Activated CD4-positive, CD25-positive, alpha-beta regulatory T cell treated with anti-CD3 and anti-CD28 coated beads, Interleukin-2, amount 50 U/mL, for 16 hours (primary cell): ENCODE measurements at regions not wholly inside any gene's neighbourhood (a gene's known extent, or its start where the extent isn't known, plus 50 kb on each side); places are given as distances from the start of the nearest gene placed in this dataset.
"Not testable (repeated sequence)": the region's sequence is repeated elsewhere in the genome, so short reads cannot be mapped to it uniquely, and the experiment has no call there.

Experiments
- DNase-seq: peaks from one replicate; pipeline ENCODE4 v3.0.0-alpha.2; 2020; ENCODE audit warnings: low read depth, low spot score

DNA sequence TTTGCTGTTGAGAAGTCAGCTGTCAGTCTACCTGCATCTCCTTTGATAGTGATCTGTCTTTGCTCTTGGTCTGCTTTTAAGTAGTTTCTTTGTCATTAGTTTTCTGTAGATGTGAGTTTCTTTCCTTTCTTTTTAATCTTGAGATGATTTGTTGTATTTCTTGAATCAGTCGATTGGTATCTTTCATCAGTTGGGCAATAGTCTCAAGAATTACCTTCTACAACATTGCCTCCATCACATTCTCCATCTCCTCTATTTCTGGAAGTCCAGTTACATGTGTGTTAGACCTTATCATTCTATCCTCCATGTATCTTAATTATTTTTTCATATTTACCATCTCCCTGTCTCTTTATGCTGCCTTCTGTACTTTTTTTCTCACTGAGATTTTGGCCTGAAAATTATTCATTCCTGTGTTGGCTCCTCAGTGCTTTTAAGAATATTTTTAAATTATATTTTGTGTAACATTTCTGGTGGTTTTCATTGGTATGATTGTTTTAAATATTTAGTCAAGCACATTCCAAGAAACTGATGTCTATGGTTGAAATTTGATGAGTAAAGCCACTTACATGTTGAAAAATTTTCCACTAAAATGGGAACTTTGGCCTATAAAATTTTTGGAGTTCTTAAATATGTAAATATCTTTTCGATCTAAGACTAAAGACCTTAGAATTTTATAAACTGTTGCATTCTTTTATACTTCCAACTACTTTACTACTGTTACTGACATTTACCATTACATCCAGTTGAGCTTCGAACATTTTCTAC lies 239.5 kb upstream of the MGAT5 start:
- DNase-seq = no peak

DNA sequence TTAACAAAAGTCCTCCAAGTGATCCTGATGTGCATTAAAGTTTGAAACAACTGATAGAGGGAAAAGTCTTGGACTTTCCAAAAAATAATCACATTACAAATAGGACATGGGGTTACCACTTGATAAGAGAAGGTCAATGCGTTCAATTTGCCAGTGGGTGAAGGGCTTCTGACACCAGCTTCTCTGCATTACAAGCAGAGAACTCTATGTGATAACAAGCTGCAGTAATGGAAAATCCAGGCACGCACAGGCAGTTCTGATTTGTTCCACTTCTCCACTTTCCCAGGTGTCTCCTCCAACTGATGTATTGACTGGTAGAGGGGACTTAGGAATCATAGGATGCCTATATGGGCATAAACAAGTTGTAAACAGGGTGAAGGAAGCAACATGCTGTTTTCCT lies 234.0 kb upstream of the MGAT5 start:
- no peak for DNase-seq

DNA sequence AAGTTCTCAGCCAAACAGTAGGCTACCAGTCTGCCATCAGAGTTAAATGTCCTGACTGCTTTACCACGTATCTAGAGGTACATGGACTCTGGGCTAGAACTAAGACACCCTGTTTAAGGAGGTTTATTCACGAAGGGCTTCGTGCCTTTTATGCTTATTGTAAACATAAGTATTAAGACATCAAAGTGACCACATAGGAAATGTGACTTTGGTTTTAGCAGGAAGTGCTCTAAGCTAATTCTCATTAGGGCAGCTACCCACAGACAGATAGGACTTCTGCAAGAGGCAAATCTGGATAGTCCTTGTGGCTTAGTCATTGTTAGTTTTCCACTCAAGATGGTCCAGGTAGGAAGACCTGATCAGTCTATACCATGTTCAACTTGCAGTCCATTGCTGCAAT lies 233.3 kb upstream of the MGAT5 start:
- DNase-seq = no peak

DNA sequence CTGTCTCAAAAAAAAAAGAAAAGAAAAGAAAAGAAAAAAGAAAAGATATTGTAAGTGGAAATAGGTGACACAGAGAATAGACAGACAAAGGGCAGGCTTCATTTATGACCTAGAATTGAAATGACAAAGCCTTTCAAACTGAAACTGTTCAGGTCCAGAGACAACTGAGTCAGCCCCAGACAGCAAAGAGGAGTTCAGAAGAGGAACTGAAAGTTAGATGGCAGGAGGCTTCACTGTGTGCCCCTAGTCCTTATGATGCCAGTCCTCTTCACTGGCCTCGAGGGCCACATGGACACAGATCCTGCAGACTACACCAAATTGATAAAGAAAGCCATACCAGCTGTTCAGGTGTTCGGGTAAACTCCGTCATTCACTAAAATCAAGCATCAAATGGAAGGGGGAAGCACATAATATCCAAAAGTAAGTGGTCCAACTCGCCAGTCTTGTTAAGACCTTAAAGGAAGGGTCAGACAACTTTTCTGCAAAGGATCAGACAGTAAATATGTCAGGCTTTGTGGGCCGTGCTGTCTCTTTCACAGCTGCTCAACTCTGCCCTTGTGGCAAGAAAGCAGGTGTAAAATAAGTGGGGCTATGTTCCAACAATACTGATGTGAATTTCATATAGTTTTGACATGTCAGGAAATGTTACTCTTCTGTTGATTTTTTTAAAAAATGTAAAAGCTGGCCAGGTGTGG lies 231.9 kb upstream of the MGAT5 start:
- DNase-seq = no peak

DNA sequence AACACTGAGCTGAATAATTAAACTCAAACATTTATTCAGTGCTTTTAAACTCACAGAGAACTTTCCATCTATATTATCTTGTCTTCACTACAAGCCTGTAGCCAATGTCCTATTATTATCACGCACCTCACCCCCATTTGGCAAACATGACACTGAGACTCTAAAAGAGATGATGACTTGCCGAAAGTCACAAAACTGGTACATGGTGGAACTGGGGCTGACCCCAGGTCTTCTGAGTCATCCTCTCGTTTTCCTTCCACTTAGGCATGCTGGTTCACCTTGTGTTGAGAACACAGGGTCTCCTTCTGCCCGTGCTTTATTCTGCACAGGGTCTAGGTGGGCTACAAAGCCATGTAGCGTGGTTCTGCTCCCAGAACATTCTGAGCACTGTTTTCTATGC lies 230.0 kb upstream of the MGAT5 start:
- no peak for DNase-seq

DNA sequence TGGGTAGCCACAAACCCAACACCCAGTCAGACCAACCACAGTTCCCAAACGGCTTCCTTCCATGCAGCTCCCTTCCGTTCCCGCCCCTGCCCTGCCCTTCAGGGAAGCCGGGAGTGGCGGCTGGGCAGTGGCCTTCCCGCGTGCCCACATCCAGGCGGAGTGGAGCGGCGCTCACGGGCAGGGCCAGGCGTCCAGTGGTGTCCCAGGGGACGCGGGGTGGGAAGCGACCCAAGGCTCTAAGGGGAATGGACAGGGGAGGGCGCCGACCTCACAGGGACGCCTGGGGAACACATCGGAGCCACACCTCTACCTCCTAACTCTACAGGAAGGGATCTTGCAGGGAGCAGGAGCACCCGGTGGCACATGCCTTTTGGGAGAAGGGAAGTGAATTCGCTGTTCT lies 225.9 kb upstream of the MGAT5 start:
- no peak for DNase-seq

DNA sequence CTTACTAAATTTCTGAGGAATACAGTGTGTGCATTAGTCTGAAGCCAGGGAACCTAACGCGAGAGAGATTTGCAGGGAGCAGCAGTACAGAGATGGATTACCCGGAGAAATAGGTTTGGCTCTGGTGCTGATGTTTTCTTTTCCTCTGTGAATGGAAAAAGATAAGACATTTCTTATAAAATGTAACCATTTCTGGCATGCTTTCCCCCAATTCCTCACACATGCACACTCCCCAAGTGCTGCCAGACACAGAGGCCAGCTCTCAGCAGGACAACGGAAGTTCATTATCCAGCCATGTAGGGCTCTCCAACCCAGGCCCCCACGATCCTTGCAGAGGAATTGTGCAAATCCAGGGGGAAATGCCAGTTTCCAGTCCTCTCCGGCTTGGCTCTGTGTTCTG lies 224.5 kb upstream of the MGAT5 start:
- no peak for DNase-seq

DNA sequence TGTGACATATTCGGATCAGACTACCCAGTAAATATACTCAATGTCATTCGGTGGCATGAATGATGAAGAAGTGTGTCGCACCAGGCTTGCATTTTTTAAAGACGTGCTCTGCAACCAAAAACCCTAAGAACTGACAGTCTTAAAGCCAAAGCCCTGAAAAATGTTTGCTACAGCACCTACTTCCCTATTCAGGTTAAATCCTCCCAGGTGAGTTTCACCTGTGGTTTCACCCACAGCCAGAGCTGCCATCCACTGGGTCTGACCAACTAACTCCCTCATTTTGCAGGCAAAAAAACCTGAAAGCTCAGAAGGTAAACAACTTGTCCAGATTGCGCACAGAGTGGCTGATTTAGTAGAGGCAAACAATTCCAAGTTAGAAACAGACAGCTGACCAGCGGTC lies 222.3 kb upstream of the MGAT5 start:
- DNase-seq = no peak

DNA sequence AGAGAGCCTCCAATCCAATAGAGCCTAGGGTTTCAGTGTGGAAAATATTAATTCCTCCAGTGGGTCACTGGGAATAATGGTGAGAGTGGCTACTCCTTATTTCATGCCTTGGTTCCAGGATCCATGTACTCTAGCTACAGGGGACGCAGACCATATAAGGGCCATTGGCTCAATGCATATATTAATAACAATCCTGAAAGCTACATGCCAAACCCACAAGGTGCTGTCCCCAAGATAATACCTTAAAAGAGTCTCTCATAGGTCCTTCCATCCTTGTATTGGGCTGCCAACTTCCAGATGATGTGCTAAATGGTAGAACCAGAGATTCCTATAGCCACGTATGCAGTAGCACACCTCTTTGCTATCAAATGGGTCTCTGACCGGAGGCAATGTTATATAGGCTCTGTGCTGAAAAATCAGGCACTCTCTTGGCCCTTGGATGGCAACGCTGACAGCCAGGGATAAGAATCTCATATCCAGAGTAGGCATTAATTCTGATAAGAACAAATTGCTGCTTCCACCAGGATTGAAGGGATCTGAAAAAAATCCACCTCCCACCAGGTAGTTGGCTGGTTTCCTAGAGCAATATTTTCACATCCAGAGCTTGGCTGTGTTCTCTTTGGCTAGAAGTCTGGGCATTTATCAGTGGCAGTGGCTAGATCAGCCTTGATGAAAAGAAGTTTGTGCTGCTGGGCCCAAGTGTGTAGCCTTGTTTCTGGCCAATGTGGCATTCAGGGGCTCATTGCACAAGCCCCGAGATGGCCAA lies 218.1 kb upstream of the MGAT5 start:
- DNase-seq = no peak

DNA sequence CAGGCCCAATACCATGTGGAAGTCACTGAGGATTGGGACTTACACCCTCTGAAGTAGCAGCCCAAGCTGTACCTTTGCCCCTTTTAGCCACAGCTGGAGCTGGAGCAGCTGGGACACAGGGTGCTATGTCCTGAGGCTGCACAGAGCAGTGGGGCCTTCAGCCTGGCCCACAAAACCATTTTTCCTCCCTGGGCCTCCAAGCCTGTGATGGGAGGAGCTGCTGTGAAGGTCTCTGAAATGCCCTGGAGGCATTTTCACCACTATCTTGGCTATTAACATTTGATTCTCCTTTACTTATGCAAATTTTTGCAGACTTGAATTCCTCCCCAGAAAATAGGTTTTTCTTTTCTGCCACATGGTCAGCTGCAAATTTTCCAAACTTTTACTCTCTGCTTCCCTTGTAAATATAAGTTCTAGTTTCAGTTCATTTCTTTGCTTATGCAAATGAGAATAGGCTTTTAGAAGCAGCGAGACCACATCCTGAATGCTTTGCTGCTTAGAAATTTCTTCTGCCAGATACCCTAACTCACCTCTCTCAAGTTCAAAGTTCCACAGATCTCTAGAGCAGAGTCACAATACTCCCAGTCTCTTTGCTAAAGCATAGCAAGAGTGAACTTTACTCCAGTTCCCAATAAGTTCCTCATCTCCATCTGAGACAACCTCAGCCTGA lies 213.8 kb upstream of the MGAT5 start:
- no peak for DNase-seq

DNA sequence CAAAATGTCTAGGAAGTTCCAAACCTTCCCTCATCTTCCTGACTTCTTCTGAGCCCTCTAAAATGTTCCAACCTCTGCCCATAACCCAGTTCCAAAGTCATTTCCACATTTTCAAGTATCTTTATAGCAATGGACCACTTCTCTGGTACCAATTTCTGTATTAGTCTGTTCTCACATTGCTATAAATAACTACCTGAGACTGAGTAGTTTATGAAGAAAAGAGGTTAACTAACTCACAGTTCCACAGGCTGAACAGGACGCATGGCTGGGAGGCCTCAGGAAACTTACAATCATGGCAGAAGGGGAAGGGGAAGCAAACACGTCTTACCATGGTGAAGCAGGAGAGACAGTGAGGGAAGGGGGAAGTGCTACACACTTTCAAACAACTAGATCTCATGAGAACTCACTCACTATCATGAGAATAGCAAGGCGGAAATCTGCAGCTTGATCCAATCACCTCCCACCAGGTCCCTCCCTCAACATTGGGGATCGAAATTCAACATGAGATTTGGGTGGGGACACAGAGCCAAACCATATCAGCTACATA lies 213.2 kb upstream of the MGAT5 start:
- DNase-seq = not testable (repeated sequence)

DNA sequence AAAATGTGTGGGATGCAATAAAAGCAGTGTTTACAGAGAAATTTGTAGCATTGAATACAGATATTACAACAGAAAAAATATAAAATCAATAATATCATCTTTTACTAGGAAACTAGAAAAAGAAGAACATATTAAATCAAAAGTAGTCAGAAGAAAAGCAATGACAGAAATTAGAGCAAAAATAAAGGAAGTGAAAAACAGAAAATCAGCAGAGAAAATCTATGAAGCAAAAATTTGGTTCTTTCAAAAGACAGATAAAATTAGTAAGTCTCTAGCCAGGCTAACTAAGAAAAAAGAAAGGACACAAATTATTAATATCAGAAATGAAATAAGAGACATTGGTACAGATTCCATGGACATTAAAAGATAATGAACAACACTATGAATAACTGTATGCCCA lies 212.0 kb upstream of the MGAT5 start:
- no peak for DNase-seq

DNA sequence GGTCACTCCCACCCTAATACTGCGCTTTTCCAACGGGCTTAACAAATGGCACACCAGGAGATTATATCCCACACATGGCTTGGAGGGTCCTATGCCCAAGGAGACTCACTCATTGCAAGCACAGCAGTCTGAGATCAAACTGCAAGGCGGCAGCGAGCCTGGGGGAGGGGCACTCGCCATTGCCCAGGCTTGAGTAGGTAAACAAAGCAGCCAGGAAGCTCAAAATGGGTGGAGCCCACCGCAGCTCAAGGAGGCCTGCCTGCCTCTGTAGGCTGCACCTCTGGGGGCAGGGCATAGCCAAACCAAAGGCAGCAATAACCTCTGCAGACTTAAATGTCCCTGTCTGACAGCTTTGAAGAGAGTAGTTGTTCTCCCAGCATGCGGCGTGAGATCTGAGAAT lies 210.8 kb upstream of the MGAT5 start:
- not testable (repeated sequence) for DNase-seq

DNA sequence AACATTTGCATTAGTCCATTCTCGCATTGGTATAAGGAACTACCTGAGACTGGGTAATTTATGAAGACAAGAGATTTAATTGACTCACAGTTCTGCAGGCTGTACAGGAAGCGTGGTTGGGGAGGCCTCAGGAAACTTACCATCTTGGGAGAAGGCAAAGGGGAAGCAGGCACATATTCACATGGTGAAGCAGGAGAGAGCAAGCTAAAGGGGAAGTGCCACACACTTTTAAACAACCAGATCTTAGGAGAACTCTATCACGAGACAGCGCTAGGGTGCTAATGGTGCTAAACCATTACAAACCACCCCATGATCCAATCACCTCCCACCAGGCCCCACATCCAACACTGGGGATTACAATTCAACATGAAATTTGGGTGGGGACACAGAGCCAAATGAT lies 201.7 kb upstream of the MGAT5 start:
- no peak for DNase-seq

DNA sequence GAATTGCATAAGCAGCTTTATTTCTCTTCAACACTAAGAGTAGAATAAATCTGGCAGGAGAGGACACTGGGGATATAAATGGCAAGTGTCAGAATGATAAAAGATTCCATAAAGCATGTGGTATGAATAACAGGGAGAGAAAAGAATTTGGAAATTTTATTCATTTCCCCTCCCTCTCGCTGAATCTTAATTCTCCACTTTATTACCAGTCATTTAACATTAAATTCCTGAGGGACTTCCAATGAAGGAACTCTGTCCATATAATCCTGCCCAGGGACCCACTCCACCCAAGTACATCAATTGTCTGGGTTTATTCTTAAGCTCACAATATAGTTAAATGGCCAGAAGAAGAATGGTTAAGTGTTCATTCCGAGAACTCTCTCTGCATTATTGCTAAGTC lies 197.7 kb upstream of the MGAT5 start:
- no peak for DNase-seq

DNA sequence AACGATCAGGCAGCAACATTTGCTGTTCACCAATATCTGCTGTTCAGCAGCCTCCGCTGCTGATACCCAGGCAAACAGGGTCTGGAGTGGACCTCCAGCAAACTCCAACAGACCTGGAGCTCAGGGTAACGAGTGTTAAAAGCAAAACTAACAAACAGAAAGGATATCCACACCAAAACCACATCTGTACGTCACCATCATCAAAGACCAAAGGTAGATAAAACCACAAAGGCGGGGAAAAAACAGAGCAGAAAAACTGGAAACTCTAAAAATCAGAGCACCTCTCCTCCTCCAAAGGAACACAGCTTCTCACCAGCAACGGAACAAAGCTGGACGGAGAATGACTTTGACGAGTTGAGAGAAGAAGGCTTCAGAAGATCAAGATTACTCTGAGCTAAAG lies 192.8 kb upstream of the MGAT5 start:
- DNase-seq = not testable (repeated sequence)

DNA sequence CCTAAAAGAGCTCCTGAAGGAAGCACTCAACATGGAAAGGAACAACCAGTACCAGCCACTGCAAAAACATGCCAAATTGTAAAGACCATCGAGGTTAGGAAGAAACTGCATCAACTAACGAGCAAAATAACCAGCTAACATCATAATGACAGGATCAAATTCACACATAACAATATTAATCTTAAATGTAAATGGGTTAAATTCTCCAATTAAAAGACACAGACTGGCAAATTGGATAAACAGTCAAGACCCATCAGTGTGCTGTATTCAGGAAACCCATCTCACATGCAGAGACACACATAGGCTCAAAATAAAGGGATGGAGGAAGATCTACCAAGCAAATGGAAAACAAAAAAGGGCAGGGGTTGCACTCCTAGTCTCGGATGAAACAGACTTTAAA lies 191.6 kb upstream of the MGAT5 start:
- not testable (repeated sequence) for DNase-seq

DNA sequence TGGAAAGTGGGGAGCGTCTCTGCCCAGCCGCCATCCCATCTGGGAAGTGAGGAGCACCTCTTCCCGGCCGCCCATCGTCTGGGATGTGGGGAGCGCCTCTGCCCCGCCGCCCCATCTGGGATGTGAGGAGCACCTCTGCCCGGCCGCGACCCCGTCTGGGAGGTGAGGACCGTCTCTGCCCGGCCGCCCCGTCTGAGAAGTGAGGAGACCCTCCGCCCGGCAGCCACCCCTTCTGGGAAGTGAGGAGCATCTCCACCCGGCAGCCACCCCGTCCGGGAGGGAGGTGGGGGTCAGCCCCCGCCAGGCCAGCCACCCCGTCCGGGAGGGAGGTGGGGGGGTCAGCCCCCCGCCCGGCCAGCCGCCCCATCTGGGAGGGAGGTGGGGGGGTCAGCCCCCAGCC lies 190.0 kb upstream of the MGAT5 start:
- not testable (repeated sequence) for DNase-seq

DNA sequence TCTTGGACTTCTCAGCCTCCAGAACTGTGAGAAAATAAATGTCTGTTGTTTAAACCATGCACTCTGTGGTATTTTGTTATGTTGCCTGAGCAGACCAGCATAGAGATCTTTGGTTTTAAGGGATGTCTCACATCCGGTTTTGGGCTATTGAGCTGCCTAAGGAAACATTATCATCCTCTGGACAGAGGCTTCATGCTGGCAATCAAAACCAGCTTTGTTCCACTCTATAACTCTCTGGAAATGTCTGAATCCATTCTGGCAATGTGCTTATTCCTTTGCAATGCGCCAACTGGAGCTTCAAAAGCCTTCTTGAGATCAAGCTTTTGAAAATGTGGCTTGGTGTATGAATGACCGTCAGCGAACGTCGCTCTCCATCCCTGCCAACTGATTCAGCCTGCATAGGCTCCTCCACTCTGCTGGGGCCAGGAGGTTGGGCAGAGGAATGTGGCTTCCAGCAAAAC lies 183.6 kb upstream of the MGAT5 start:
- no peak for DNase-seq

DNA sequence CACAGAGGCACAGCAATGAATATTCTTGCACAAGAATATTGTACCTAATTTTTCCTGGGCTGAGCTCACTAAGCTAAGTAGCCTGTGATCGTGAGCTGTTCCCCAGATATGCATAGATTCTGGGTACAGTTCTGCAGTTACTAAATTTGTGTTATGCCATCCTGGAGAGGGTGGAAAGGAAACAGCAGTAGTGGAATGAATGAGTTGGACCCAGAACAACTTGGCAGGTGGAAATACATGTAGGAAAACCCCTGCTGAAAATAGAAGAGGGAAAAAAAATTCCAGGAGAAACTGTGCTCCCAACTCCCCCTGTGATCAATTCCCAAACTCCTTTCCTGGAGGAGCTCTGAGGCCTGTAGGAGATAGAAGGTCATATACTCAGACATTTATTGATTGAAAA lies 181.5 kb upstream of the MGAT5 start:
- DNase-seq = no peak

DNA sequence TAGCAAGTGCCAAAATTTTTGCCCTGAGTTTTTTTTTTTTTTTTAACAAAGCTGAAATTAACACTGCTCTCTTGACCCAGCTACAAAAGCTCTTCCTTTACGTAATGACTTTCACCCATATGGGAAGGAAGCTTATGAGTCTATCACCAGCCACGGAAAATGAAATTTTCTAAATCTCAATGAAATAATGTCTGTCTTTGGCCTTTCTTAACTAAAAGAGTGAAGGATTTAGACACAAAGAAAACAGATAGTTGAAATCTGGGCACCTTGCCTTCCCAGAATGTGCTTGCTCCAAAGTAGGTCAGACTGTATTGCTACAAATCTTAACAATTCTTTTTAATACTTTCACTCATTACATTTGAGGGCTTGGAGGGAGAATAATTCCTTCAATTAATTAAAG lies 180.8 kb upstream of the MGAT5 start:
- no peak for DNase-seq

DNA sequence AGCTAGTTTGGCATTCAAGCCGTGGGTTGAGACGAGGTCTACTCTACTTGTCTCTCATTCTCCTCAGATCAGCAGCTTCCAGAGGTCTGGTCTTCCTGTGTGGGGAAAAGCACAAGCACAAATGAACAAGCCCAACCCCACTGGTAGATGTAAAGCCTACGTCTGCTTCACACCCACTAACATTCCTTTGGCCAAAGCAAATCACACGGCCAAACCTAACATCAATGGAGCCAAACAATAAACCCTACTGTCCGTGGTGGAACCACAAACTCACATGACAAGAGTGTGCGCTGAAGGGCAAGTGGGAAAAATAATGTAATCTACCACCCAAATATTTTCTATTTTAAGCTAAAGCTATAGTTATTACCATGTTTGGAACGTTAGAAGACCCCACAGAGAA lies 179.3 kb upstream of the MGAT5 start:
- no peak for DNase-seq
